ENCODE measurements at regions not wholly inside any gene's neighbourhood (a gene's known extent, or its start where the extent isn't known, plus 50 kb on each side); places are given as distances from the start of the nearest gene placed in this dataset.

DNA sequence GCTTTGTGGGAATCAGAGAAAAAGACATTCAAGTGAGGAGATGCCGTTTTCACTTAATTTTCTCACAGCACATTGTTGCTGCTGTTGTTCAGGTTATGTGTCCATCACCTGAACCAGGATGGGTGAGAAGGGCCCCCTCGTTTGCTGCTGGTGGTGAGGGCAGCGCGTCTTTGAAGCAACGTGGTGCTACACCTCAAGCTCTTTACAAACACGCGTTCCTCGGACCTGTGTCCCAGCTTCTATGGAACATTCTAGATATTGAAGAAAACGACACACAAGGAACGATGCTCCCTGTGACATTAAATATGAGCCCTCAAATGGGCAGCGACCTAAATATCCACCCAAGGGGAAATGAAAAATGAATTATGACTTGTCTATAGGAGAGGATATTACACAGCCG, 418.6 kb downstream of the MN1 start:
- no peak for TF ChIP-seq CTCF (IDR thresholded peaks at IDR 0.05)
- TF ChIP-seq POLR2A (IDR thresholded peaks at IDR 0.05) = no peak

All from adrenal gland (tissue), 5 donors.